Esophagus squamous epithelium (tissue), 4 donors: ENCODE measurements at regions not wholly inside any gene's neighbourhood (a gene's known extent, or its start where the extent isn't known, plus 50 kb on each side); places are given as distances from the start of the nearest gene placed in this dataset.

Experiments used
- CTCF ChIP-seq, 6 experiments: fragments of 450-650 bp in 4 of 6; fragments of 200-600 bp in 2 of 6; sonication (generic) in 2 of 6; IDR thresholded peaks; one replicate each; pipeline ENCODE4 v1.5.1; 2016 to 2019; ENCODE audit warnings: antibody characterized with exemption in 6 of 6, mild to moderate bottlenecking in 4 of 6, moderate library complexity in 4 of 6
- POLR2A ChIP-seq, 4 donors: fragments of 450-650 bp; IDR thresholded peaks; one replicate each; pipeline ENCODE4 v1.6.1; 2017; ENCODE audit warnings: antibody characterized with exemption in 4 of 4, mild to moderate bottlenecking in 4 of 4, moderate library complexity in 3 of 4

GRCh38 chr6:4487538-4487937 lies 288.7 kb upstream of the CDYL start:
- TF ChIP-seq CTCF (IDR thresholded peaks at IDR 0.05) (no peak), POLR2A (IDR thresholded peaks at IDR 0.05) (no peak)
